ENCODE measurements at regions not wholly inside any gene's neighbourhood (a gene's known extent, or its start where the extent isn't known, plus 50 kb on each side); places are given as distances from the start of the nearest gene placed in this dataset.

GRCh38 chr3:102339671-102340070 is 95.1 kb upstream of the ZPLD1 start:
- no peak for TF ChIP-seq POLR2A (IDR thresholded peaks at IDR 0.05; ENCODE audit: low read length)
- TF ChIP-seq GATA1 (IDR thresholded peaks at IDR 0.05; ENCODE audit: low read depth, low read length): no peak

Measured in erythroblast (primary cell).